ENCODE measurements at regions not wholly inside any gene's neighbourhood (a gene's known extent, or its start where the extent isn't known, plus 50 kb on each side); places are given as distances from the start of the nearest gene placed in this dataset.

- Histone ChIP-seq H2AK5ac (ENCODE audit: low read depth, low read length) (no peak overlapping the region), H2BK15ac (ENCODE audit: low read depth, low read length) (no peak overlapping the region), H3K9me1 (ENCODE audit: insufficient read depth, low read length) (no peaks in the 10 kb centered on the region; the same call in 1 of the 2 replicates), H4K5ac (ENCODE audit: low read depth, low read length) (no peak overlapping the region), H3K18ac (ENCODE audit: low read depth, low read length) (no peak overlapping the region), H3K4me1 (ENCODE audit: control insufficient read depth, insufficient read depth, low read length) (peaks cover 3% of the 10 kb centered on the region), H2BK20ac (ENCODE audit: low read depth, low read length) (no peak overlapping the region), H3K9me3 (ENCODE audit: control insufficient read depth, insufficient read depth, low read length) (no peaks in the 10 kb centered on the region), H3K4ac (ENCODE audit: low read depth, low read length) (no peak overlapping the region), H2AFZ (replicated peaks; ENCODE audit: low read length, poor library complexity) (no peak overlapping the region), H4K91ac (ENCODE audit: insufficient read depth, low read depth, low read length) (no peak overlapping the region), H3K36me3 (ENCODE audit: control insufficient read depth, insufficient read depth, low read length) (no peaks in the 10 kb centered on the region), H3K14ac (replicated peaks; ENCODE audit: low read depth, low read length) (no peak overlapping the region), H3K79me1 (ENCODE audit: low read depth in 1 of 2, low read length in 2 of 2) (peaks cover 36 to 70% of the 10 kb centered on the region in 2 experiments), H3K56ac (ENCODE audit: extremely low read depth, insufficient read depth, low read length) (no peak overlapping the region), H3K23ac (ENCODE audit: low read depth, low read length) (no peak overlapping the region), H4K8ac (ENCODE audit: low read depth in 2 of 2, low read length in 2 of 2) (no peak overlapping the region), H3K4me3 (ENCODE audit: insufficient read depth, low read depth, low read length) (no peak overlapping the region), H3K9ac (ENCODE audit: low read depth, low read length) (no peak overlapping the region), H3K4me2 (ENCODE audit: low read depth, low read length) (no peak overlapping the region), H2AK9ac (replicated peaks; ENCODE audit: low read depth, low read length, poor library complexity) (no peak overlapping the region), H3K27ac (ENCODE audit: insufficient read depth, low read length) (no peak overlapping the region), H2BK120ac (ENCODE audit: low read depth, low read length) (no peak overlapping the region), H4K20me1 (ENCODE audit: insufficient read depth, low read length) (peaks cover 87% of the 10 kb centered on the region), H3K27me3 (ENCODE audit: control insufficient read depth, insufficient read depth, low read length) (no peaks in the 10 kb centered on the region), H2BK5ac (ENCODE audit: low read depth, low read length, poor library complexity, severe bottlenecking) (no peak overlapping the region)
- WGBS, 2 experiments (ENCODE audit: extremely low coverage in 2 of 2, insufficient read length in 1 of 2), result no CpG with 5 or more reads among the region's 2 CpGs
- intact Hi-C loops (cut with micrococcal nuclease), result no loop called here
- in situ Hi-C loops (cut with MboI; ENCODE audit: low sequenced_read_pairs), result no loop called here
- TF ChIP-seq MXI1 (IDR thresholded peaks at IDR 0.05; ENCODE audit: borderline replicate concordance, low read depth, low read length), result no peak
- TF ChIP-seq FOS (IDR thresholded peaks at IDR 0.05; ENCODE audit: low read depth, low read length), result no peak
- TF ChIP-seq POLR2A (IDR thresholded peaks at IDR 0.05; ENCODE audit: low read depth, low read length), result no peak
- TF ChIP-seq RAD21 (IDR thresholded peaks at IDR 0.05; ENCODE audit: low read length), result no peak
- no peak for TF ChIP-seq CTCF (conservative IDR thresholded peaks at IDR 0.05; ENCODE audit: low read depth, low read length)
- no peak for TF ChIP-seq BHLHE40 (IDR thresholded peaks at IDR 0.05; ENCODE audit: low read depth, low read length)
- TF ChIP-seq CEBPB (IDR thresholded peaks at IDR 0.05; ENCODE audit: low read depth, low read length), result no peak
- TF ChIP-seq CHD1 (IDR thresholded peaks at IDR 0.05; ENCODE audit: low read depth, low read length), result no peak
- TF ChIP-seq SMC3 (IDR thresholded peaks at IDR 0.05; ENCODE audit: low read depth, low read length), result no peak
- no peak for TF ChIP-seq ELK1 (IDR thresholded peaks at IDR 0.05; ENCODE audit: borderline replicate concordance, low read depth, low read length)
- no peak for TF ChIP-seq MAZ (IDR thresholded peaks at IDR 0.05; ENCODE audit: borderline replicate concordance, low read depth, low read length)
- no peak for TF ChIP-seq USF2 (IDR thresholded peaks at IDR 0.05; ENCODE audit: low read depth, low read length)
- TF ChIP-seq RCOR1 (IDR thresholded peaks at IDR 0.05; ENCODE audit: insufficient replicate concordance, low read length), result no peak
- TF ChIP-seq MAFK (IDR thresholded peaks at IDR 0.05; ENCODE audit: low read depth, low read length), result no peak
- no peak for TF ChIP-seq RFX5 (IDR thresholded peaks at IDR 0.05; ENCODE audit: low read depth, low read length)
- no peak for TF ChIP-seq NFE2L2 (IDR thresholded peaks at IDR 0.05; ENCODE audit: low read depth, low read length)
- dilution Hi-C loops (cut with HindIII; ENCODE audit: low sequenced_read_pairs, unreplicated experiment), result no loop called here
- BruUV-seq (replicated peaks), result no TSS peak
- POLR2A ChIA-PET (ENCODE audit: unreplicated experiment), result no interaction called here
- DNase-seq, result no peak
- ATAC-seq (ENCODE audit: low read depth), result no peak
- CTCF ChIA-PET, result no interaction called here
Measured at GRCh38 chr3:72391659-72392058, 456.6 kb downstream of the SHQ1 start.

All from IMR-90 (cell line).